HepG2 (cell line): ENCODE measurements at regions not wholly inside any gene's neighbourhood (a gene's known extent, or its start where the extent isn't known, plus 50 kb on each side); places are given as distances from the start of the nearest gene placed in this dataset.

Experiments
- ATAC-seq: fragments of 200-7000 bp; cut with Tn5 transposase; 3 replicates; pipeline ENCODE4 v1.9.1; 2020; ENCODE audit warnings: mild to moderate bottlenecking, moderate library complexity
- BruUV-seq: library from RNA; stranded (reverse); fragments of 400-500 nt; replicated peaks from 2 replicates; lab custom pipeline; 2021; lab: Mats Ljungman, UMichigan
- CTCF ChIA-PET: fragments of 300-600 bp; formaldehyde crosslinking; extraction: SDS; loops from one replicate; lab custom pipeline; 2021; ENCODE audit warnings: low total read pairs, inconsistent platforms, low intra/inter-chr PET ratio; lab: Yijun Ruan, JAX
- POLR2A ChIA-PET: fragments of 350-600 bp; sonication (Branson Sonifier 250); formaldehyde crosslinking; loops from one replicate; lab custom pipeline; 2020; ENCODE audit warnings: antibody characterized with exemption, inconsistent platforms; lab: Yijun Ruan, JAX
- DNase-seq: peaks from one replicate; pipeline ENCODE4 v3.0.0-alpha.2; 2015; ENCODE audit warnings: low spot score
- FAIRE-seq: peaks from 3 replicates; lab custom pipeline; 2011; peaks lifted over from hg19 to GRCh38; lab: Jason Lieb, UNC
- H2AFZ ChIP-seq: one replicate; pipeline ENCODE4 v1.6.1; 2011; ENCODE audit warnings: low read length, inconsistent platforms
- H3K27ac ChIP-seq: fragments of 300-600 bp; 3 replicates; pipeline ENCODE4 v1.8.0; 2011; ENCODE audit warnings: mixed run types, mild to moderate bottlenecking, mixed read lengths, low read length, inconsistent platforms; ENCODE audit not compliant: insufficient read depth; ENCODE audit errors: extremely low read length
- H3K27me3 ChIP-seq, 2 experiments: fragments of 200-600 bp in 1 of 2; 2 replicates in 1 of 2; 3 replicates in 1 of 2; pipeline versions ENCODE4 v1.6.0 to v1.8.0; 2011; ENCODE audit warnings: low read length in 2 of 2, mild to moderate bottlenecking in 2 of 2, moderate library complexity in 2 of 2, inconsistent platforms in 1 of 2; ENCODE audit not compliant: insufficient read depth in 2 of 2, control insufficient read depth in 1 of 2
- H3K36me3 ChIP-seq, 2 experiments: fragments of 200-600 bp in 1 of 2; replicated peaks in 1 of 2; 2 replicates in 1 of 2; 3 replicates in 1 of 2; pipeline versions ENCODE4 v1.5.1 to v1.8.0; 2011; ENCODE audit warnings: low read length in 2 of 2, inconsistent platforms in 1 of 2; ENCODE audit not compliant: insufficient read depth in 2 of 2, control insufficient read depth in 1 of 2
- H3K4me1 ChIP-seq: 2 replicates; pipeline ENCODE4 v1.5.1; 2012; ENCODE audit warnings: low read length, inconsistent platforms; ENCODE audit not compliant: insufficient read depth
- H3K4me2 ChIP-seq: 2 replicates; pipeline ENCODE4 v1.6.0; 2011; ENCODE audit warnings: low read depth, low read length, inconsistent platforms
- H3K4me3 ChIP-seq, 3 experiments: fragments of 200-600 bp in 1 of 3; sonication (generic), shearing (Covaris generic) in 1 of 3; replicated peaks in 1 of 3; 2 replicates each; pipeline ENCODE4 v1.5.1; 2011 to 2016; ENCODE audit warnings: low read length in 3 of 3, inconsistent platforms in 2 of 3, low read depth in 2 of 3, mild to moderate bottlenecking in 2 of 3, control low read depth in 1 of 3, mixed read lengths in 1 of 3; ENCODE audit not compliant: insufficient read depth in 1 of 3
- H3K79me2 ChIP-seq: one replicate; pipeline ENCODE4 v1.6.1; 2011; ENCODE audit warnings: low read length, inconsistent platforms; ENCODE audit not compliant: insufficient read depth
- H3K9ac ChIP-seq: 2 replicates; pipeline ENCODE4 v1.6.0; 2011; ENCODE audit warnings: mild to moderate bottlenecking, low read depth, low read length, inconsistent platforms; ENCODE audit not compliant: insufficient read depth
- H3K9me3 ChIP-seq: 2 replicates; pipeline ENCODE4 v1.5.1; 2012; ENCODE audit warnings: mild to moderate bottlenecking, low read length
- H4K20me1 ChIP-seq: 2 replicates; pipeline ENCODE4 v1.6.0; 2011; ENCODE audit warnings: inconsistent platforms, mild to moderate bottlenecking, low read length, moderate library complexity; ENCODE audit not compliant: insufficient read depth
- NCOA1 ChIP-seq: sonication (generic); formaldehyde crosslinking; IDR thresholded peaks from 2 replicates; pipeline ENCODE4 v1.9.0; 2021; ENCODE audit warnings: missing genetic modification reagents
- REXO4 ChIP-seq: sonication (generic); formaldehyde crosslinking; IDR thresholded peaks from 2 replicates; pipeline ENCODE4 v1.8.0; 2022; ENCODE audit warnings: missing genetic modification reagents, mild to moderate bottlenecking, borderline replicate concordance
- YEATS2 ChIP-seq: sonication (generic); formaldehyde crosslinking; IDR thresholded peaks from 2 replicates; pipeline ENCODE4 v1.4.0; 2020; ENCODE audit warnings: missing genetic modification reagents, borderline replicate concordance
- WGBS: methylation state at CpG from one replicate; pipeline ENCODE4 v1.1.6; 2017; ENCODE audit warnings: low lambda C conversion rate; 5-methylcytosine and 5-hydroxymethylcytosine counted together
- in situ Hi-C: cut with HindIII; loops from 2 replicates; pipeline ENCODE4 v1.10.0; 2017; ENCODE audit warnings: low pct_unique_long_range_greater_than_20kb; ENCODE audit not compliant: extremely low pct_ligation_motif_present
- intact Hi-C: fragments of 100-400 bp; cut with micrococcal nuclease; formaldehyde crosslinking; loops from one replicate; pipeline ENCODE4 v1.10.0; 2022; ENCODE audit not compliant: unreplicated experiment
- TF ChIP-seq, protein P1 (sequence below): sonication (generic); formaldehyde crosslinking; IDR thresholded peaks from 2 replicates; pipeline ENCODE4 v1.5.0; 2020; ENCODE audit warnings: missing genetic modification reagents, mild to moderate bottlenecking, borderline replicate concordance

DNA sequence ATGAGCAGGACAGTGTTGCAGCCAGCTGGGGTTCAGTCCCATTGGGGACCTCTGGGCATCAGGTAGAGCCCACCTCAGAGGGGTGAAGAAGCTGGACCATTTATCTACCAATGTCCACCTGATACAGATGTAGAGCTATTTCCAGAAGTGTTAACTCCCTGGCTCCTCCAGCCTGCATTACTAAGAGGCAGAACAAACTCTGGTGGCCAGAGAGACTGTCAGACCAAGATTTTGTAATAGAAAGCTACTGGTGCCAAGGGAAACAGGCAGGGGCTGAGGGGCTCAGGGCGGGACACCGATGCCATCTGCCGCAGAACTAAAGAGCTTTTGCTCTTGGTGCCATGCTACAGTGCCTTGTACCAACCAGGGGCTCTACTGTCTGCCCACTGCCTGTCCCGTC, 268.2 kb upstream of the HABP2 start:
- in situ Hi-C loops (no loop called here), intact Hi-C loops (no loop called here)
- CTCF ChIA-PET, result no interaction called here
- H3K9ac ChIP-seq, result no peak overlapping the region
- DNase-seq (no peak), ATAC-seq (no peak), FAIRE-seq (no peak)
- POLR2A ChIA-PET, result no interaction called here
- no peak overlapping the region for H3K4me2 ChIP-seq
- H3K27ac ChIP-seq, result no peak overlapping the region
- BruUV-seq, result no TSS peak
- TF ChIP-seq NCOA1 (CRISPR knock-in tag) (no peak), REXO4 (CRISPR knock-in tag) (no peak), YEATS2 (CRISPR knock-in tag) (no peak)
- peaks cover 0 to 35% of the 10 kb centered on the region in 2 experiments; a peak in 3 of 5 replicates for H3K27me3 ChIP-seq
- H3K36me3 ChIP-seq, result no peaks in the 10 kb centered on the region
- H3K4me3 ChIP-seq, result no peak overlapping the region
- no peaks in the 10 kb centered on the region for H3K79me2 ChIP-seq
- H2AFZ ChIP-seq, result no peak overlapping the region
- H4K20me1 ChIP-seq, result no peaks in the 10 kb centered on the region
- no peaks in the 10 kb centered on the region for H3K4me1 ChIP-seq
- 0% methylated on average over 4 of the region's 4 CpGs for WGBS
- H3K9me3 ChIP-seq, result no peaks in the 10 kb centered on the region

DNA sequence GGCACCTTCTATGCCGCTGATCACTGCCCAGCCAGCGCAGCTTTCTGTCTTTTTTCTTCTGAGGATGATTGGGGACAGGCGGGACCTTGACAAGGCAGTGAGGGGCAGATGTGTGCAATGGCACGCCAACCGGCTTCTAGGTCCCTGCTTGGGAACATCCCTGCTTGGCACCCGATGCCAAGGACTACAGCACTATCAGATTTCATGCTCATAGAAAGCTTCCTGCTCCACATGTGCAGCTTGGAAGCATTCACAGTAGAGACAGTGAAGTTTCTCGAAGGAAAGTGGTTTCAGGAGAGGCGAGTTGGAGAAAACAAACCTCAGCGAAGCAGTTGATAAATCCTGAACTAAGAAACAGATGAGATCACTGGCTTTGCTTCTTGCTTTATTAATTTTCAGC, 267.5 kb upstream of the HABP2 start:
- FAIRE-seq (no peak), DNase-seq (no peak), ATAC-seq (no peak)
- Histone ChIP-seq H2AFZ (no peak overlapping the region), H4K20me1 (no peaks in the 10 kb centered on the region), H3K4me2 (no peak overlapping the region), H3K27ac (no peak overlapping the region), H3K36me3 (no peaks in the 10 kb centered on the region), H3K9me3 (no peaks in the 10 kb centered on the region), H3K4me1 (no peaks in the 10 kb centered on the region), H3K9ac (no peak overlapping the region), H3K79me2 (no peaks in the 10 kb centered on the region), H3K4me3 (no peak overlapping the region), H3K27me3 (peaks cover 0 to 35% of the 10 kb centered on the region in 2 experiments; a peak in 3 of 5 replicates)
- TF ChIP-seq, protein P1, sequence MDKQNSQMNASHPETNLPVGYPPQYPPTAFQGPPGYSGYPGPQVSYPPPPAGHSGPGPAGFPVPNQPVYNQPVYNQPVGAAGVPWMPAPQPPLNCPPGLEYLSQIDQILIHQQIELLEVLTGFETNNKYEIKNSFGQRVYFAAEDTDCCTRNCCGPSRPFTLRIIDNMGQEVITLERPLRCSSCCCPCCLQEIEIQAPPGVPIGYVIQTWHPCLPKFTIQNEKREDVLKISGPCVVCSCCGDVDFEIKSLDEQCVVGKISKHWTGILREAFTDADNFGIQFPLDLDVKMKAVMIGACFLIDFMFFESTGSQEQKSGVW (CRISPR knock-in tag), result no peak
- ChIA-PET POLR2A (no interaction called here), CTCF (no interaction called here)
- intact Hi-C loops, result no loop called here
- in situ Hi-C loops, result no loop called here
- 35% methylated on average over 9 of the region's 9 CpGs for WGBS
- no TSS peak for BruUV-seq
